Lower leg skin (tissue), 3 donors: ENCODE measurements at regions not wholly inside any gene's neighbourhood (a gene's known extent, or its start where the extent isn't known, plus 50 kb on each side); places are given as distances from the start of the nearest gene placed in this dataset.

Experiments
- CTCF ChIP-seq, 3 donors: fragments of 450-650 bp; IDR thresholded peaks; one replicate each; pipeline ENCODE4 v1.5.1; 2016; ENCODE audit warnings: antibody characterized with exemption in 3 of 3, mild to moderate bottlenecking in 3 of 3, moderate library complexity in 2 of 3
- POLR2A ChIP-seq, 2 donors: fragments of 450-650 bp; IDR thresholded peaks; one replicate each; pipeline ENCODE4 v1.6.1; 2016 to 2017; ENCODE audit warnings: antibody characterized with exemption in 2 of 2, mild to moderate bottlenecking in 1 of 2, moderate library complexity in 1 of 2

GRCh38 chr4:112847045-112847444 lies 202.4 kb upstream of the ANK2 start:
- TF ChIP-seq CTCF (IDR thresholded peaks at IDR 0.05) (no peak), POLR2A (IDR thresholded peaks at IDR 0.05) (no peak)
